Hepatocyte (in vitro differentiated cells): ENCODE measurements at regions not wholly inside any gene's neighbourhood (a gene's known extent, or its start where the extent isn't known, plus 50 kb on each side); places are given as distances from the start of the nearest gene placed in this dataset.

Experiments used
- CTCF ChIP-seq: fragments of 200-600 bp; sonication (generic); IDR thresholded peaks from 2 replicates; pipeline ENCODE4 v1.5.1; 2016; ENCODE audit warnings: antibody characterized with exemption, mild to moderate bottlenecking; ENCODE audit not compliant: poor library complexity
- EZH2 ChIP-seq: fragments of 200-600 bp; sonication (generic); IDR thresholded peaks from 2 replicates; pipeline ENCODE4 v1.6.1; 2016; ENCODE audit warnings: antibody characterized with exemption, mild to moderate bottlenecking, borderline replicate concordance
- EZH2phosphoT487 ChIP-seq: fragments of 200-600 bp; sonication (generic); IDR thresholded peaks from one replicate; pipeline ENCODE4 v1.6.1; 2018; ENCODE audit warnings: antibody characterized with exemption, mild to moderate bottlenecking, low read depth, moderate library complexity; ENCODE audit not compliant: unreplicated experiment, severe bottlenecking

GRCh38 chr9:134517069-134517680 lies 124.4 kb upstream of the COL5A1 start:
- no peak for TF ChIP-seq EZH2
- TF ChIP-seq CTCF, result no peak
- no peak for TF ChIP-seq EZH2phosphoT487
